ENCODE measurements at regions not wholly inside any gene's neighbourhood (a gene's known extent, or its start where the extent isn't known, plus 50 kb on each side); places are given as distances from the start of the nearest gene placed in this dataset.

DNA sequence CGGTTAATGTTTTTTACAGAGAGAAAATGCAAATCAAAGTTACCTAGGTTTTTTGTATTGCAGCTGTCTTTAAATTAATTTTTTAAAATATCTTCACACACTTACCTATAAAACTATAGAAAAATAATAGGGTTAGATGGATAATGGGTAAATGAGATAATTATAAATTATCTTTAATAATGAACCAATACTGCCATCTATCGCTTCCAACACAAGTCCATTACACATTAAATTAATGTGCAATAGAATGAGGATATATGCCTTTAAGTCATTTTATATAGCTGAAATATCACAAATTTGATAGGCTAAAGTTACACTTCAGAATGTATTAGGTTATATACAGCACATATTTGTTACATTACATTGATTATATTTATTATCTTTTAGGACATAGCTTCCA is 2212.8 kb downstream of the MRPL39 start:
- DNase-seq: no peak

DNA sequence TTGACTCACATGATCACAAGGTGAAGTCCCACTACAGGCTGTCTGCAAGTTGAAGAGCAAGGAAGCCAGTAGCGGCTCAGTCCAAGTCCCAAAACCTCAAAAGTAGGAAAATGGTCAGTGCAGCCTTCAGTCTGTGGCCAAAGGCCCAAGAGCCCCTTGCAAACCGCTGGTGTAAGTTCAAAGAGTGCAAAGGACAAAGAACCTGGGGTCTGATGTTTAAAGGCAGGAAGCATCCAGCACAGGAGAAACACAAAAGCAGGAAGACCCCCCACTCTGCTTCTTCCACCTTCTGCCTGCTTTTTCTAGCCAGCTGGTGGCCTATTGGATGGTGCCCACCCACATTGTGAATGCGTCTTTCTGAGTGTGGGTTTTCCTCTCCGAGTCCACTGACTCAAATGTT is 2222.6 kb downstream of the MRPL39 start:
- no peak for DNase-seq

DNA sequence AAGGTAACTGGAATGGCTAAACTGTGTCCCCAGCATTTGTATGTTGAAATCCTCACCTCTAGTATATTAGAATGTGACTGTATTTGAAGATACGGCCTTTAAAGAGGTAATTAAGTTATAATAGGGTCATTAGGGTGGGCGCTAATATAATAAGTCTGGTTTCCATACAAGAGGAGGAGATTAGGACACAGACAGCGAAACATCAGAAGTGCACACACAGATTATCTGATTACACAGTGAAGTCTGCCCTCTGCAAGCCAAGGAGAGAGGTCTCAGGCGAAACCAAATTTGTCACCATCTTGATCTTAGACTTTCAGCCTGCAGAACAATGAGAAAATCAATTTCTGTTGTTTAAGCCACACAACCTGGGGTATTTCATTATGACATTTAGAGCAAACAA is 2233.1 kb downstream of the MRPL39 start:
- DNase-seq: no peak

DNA sequence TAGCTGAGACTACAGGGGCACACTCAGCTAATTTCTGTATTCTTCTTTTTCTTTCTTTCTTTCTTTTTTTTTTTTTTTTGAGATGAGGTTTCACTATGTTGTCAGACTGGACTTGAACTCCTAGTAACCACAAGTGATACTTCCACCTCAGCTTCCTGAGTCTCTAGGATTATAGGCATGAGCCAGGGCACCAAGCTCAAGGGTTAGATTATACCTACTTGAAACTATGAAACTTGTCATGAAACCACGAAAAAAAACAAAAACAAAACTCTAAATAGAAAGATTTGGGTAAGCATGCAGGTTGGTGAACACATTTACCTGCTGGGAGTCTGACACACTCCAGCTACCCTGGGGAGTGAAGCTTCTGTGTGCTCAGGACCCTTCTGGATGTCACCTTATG is 2250.4 kb downstream of the MRPL39 start:
- DNase-seq: no peak

DNA sequence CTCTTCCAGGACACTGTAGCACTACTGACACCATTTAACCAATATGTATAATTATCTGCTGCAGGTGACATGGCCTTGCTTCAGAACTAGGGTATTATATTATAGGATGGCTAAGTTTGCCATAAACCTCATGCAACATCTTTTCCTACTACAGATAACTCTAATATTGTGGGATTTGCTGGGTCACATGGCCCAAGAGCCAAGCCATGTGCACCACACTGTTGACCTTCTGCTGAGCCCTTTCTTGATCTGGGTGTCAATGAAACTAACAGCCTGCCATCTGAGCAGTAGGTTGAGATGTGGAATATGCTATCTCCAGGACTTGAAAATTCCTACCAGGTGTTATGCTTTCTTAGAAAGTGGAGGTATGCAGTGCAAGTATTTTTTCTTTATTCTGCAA is 2291.1 kb downstream of the MRPL39 start:
- DNase-seq: no peak

DNA sequence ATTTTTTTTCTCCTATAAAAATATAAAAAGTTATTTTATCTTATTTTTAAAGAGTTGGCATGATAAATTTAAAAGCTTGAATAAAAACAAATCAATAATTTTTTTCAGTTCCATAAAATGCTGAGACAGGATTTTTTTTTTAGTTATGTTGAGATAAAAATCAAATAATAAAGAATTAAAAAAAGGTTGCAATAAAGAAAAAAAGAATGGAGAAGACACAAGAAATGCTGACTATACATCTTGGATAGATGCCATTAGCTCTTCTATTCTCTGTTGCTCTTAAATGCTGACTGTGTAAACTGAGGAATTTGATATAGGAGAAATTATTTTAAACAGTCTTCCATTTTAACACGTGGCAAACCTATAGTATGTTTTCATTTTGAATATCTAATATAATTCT is 2298.5 kb downstream of the MRPL39 start:
- no peak for DNase-seq

DNA sequence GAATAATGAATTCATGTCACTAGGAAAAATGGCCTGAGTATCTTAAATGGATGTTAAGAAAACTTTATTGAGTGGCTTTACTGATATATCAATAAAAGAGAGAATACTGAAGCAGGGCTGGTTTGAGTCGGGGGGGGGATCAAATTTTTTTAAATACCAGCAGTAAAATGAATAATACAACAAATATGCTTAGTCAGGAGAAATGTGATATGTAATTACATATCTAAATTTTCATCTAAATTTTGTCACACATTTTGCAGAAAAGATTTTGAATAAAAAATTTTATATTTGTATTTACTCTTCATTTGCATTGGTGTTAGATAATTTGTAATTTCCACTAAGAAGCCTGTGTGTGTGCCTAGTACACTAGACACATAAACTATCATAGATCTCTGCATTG is 2300.2 kb downstream of the MRPL39 start:
- DNase-seq: no peak

DNA sequence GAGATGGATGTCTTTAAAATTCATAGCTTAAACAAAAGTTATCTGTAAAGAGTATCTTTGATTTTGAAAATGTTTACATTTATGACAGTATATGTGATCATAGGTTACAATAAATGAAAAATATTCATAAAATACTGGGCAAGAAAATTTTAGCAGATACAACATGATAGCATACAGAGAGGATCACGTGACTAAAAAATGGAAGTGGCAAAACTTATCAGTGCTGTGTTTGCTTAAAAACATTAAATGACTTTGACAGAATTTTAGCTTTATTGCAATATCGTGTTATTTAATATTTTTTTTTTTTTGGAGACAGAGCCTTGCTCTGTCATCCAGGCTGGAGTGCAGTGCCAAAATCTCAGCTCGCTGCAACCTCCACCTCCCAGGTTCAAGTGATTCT is 2294.1 kb downstream of the NCAM2 start:
- DNase-seq: no peak

DNA sequence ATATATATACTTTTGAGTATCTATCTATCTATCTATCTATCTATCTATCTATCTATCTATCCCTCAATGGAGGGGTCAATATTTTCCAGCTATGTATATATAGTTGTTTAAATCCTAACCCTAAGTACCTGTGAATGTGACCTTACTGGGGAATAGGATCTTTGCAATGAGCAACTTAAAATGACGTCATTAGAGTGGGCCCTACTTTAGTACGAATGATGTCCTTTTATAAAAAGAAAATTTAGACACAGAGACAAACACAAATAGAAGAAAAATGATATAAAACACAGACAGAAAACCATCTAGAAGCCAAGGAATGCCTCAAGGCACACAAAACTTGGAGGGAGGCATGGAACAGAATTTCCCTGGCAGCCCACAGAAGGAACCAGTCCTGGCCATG is 2283.7 kb downstream of the NCAM2 start:
- no peak for DNase-seq

DNA sequence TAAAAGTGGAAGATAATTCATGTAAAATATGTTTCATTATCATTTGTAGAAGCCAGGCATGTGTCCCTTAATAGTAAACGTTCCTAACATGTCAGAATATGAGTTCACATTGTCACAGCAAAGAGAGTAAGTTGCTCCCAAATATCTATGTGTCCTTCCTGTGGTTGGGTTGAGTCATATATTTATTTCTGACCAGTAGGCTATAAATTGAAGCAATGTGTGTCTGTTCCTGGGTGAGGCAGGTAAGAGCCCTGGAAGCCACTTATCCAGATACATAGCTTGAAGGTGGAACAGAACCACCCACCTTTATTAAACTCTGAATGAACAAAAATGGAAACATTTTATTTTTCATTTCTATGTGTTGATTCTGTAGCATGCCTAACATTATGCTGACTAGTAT is 2251.6 kb downstream of the NCAM2 start:
- no peak for DNase-seq

DNA sequence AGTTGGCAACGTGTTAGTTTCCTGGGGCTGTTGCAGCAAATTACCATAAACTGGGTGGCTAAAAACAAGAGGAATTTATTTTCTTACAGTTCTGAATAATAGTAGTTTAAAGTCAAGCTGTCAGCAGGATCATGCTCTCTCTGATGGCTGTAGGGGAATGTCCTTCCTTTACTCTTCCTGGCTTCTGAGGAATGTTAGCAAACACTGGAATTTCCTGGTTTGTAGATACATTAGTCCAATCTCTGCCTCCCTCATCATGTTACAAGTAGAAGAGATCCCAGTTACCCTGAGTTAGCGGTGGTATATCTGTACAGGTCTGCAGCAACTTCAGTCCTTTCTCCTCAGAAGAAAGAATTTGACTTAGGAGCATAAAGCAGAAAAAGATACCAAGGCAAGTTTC is 2249.1 kb downstream of the NCAM2 start:
- DNase-seq: peak; percentile 16

DNA sequence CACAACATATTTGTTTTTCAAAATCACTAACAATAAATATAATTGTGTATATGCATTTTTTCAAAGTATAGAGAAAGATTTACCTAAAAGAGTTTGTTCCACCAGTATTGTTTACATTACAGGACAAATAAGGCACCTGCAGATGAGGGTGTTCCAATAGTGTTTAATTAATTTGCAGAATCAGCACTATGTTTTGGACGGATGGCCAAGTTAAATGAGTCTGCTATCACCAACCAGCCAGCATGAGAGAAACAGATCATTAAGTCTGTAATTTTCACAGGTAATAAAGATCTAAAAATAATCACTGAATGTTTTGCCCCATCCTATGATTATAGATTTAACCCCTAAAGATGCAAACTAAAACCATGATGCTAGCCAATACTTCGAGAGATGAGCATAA is 2247.0 kb downstream of the NCAM2 start:
- no peak for DNase-seq

DNA sequence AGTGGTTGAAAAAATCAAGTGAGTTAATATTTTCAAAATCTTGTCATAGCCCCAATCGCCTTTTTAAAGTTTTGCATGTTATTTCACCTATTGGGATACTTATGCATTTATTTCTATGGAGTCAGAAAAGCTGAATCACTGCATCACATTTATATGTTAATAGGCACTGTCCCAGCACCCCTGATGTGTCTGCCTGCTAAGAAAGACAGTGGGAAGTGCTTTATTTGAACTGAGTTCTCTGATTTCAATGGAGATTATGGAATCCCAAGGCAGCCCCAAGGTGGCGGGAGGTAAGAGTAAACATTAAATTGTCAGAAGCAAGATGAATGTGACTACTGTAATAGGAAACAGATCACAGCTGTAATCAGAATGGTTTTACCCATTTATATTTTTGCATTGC is 2225.7 kb downstream of the NCAM2 start:
- DNase-seq: no peak

DNA sequence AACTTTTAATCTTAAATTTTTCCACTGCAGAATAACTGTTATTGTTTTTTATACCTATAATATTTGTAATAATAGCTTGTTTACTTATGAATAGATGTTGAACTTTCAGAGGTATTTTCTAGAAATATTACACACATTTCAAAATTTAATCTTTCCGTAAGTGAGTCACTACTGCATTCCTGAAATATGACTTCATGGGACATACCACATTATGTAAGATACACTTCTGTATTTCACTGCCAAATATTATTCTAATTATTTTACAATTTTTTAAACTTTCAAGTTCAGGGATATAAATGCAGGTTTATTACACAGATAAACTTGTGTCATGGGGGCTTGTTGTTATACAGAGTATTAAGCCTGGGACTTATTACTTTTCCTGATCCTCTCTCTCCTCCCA is 2220.5 kb downstream of the NCAM2 start:
- DNase-seq: no peak

DNA sequence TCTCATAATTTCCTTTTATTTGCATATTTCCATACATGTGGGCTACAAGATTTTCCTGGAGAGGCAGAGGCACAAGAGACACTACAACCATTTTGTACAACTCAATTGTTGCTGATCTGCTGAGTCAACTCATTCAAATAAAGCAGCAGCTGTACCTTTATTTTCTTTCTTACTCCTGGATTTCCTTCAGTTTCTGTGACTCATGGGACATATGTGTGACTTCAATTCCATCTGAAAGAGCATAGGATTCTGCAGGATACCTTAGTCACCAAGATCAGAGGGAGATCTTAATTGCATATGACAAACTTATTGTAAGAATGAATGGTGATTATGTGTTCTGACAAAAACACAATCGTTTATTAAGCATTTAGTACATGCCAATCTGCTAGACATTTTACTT is 2219.4 kb downstream of the NCAM2 start:
- no peak for DNase-seq

DNA sequence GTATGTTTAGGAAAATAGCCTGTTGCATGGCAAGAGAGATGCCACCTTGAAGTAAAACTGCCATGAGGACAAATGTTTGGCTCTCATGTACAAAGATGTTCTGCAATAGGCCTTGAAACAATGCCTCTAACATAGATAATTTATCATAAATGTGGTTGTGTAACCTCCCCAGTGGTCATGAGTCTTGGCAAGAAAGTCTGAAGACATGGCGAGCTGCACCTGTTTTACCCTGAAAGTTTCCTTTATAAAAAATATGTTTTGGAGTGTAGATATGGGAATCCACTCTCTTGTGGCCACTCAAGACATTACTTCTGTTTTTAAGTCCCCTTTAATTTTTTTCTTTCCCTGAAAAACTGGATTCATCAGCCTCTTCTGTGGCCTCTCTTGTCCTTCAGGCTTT is 2217.1 kb downstream of the NCAM2 start:
- no peak for DNase-seq

All from fibroblast of skin of abdomen (primary cell).